AG09319 (cell line): ENCODE measurements at regions not wholly inside any gene's neighbourhood (a gene's known extent, or its start where the extent isn't known, plus 50 kb on each side); places are given as distances from the start of the nearest gene placed in this dataset.

Experiments
- DNase-seq: peaks from one replicate; pipeline ENCODE4 v3.0.0-alpha.2; 2010; ENCODE audit warnings: low read depth; ENCODE audit errors: extremely low read depth
- TF ChIP-seq, protein P1 (sequence below): IDR thresholded peaks from 2 replicates; pipeline ENCODE4 v1.5.1; 2011; ENCODE audit warnings: low read depth, mild to moderate bottlenecking, inconsistent platforms, low read length, moderate library complexity

DNA sequence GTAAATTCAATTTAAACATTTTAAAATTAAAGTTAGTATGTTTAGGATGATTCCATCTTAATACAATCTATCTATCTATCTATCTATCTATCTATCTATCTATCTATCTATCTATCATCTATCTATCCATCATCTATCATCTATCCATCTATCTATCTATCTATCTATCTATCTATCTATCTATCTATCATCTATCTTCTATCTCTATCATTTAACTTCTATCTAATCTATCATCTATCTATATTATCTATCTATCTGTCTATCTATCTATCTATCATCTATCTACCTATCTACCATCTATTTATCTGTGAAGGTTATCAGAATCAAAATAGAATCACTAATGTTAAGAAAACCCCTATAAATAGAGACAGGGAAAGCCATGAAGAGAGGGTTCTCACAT, 78.3 kb downstream of the RAMP3 start:
- TF ChIP-seq, protein P1, sequence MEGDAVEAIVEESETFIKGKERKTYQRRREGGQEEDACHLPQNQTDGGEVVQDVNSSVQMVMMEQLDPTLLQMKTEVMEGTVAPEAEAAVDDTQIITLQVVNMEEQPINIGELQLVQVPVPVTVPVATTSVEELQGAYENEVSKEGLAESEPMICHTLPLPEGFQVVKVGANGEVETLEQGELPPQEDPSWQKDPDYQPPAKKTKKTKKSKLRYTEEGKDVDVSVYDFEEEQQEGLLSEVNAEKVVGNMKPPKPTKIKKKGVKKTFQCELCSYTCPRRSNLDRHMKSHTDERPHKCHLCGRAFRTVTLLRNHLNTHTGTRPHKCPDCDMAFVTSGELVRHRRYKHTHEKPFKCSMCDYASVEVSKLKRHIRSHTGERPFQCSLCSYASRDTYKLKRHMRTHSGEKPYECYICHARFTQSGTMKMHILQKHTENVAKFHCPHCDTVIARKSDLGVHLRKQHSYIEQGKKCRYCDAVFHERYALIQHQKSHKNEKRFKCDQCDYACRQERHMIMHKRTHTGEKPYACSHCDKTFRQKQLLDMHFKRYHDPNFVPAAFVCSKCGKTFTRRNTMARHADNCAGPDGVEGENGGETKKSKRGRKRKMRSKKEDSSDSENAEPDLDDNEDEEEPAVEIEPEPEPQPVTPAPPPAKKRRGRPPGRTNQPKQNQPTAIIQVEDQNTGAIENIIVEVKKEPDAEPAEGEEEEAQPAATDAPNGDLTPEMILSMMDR, result no peak

DNA sequence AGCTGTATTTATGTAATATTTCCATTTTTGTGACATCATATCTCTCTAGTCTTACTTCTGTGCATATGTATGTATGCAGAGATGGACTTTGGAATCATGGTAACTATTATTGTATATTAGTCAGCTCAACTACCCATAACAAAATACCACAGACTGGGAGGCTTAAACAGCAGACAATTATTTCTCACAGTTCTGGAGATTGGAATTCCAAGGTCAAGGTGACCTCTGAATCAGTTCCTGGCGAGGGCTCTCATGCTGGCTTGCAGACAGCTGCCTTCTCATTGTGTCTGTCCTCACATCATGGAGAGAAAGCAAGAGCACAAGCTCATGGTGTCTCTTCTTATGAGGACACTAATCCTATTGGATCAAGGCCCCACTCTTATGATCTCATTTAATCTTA, 79.1 kb downstream of the RAMP3 start:
- TF ChIP-seq, protein P1, result no peak
- DNase-seq, result no peak

More for the DNA sequence above, 78.3 kb downstream of the RAMP3 start:
- no peak for DNase-seq

DNA sequence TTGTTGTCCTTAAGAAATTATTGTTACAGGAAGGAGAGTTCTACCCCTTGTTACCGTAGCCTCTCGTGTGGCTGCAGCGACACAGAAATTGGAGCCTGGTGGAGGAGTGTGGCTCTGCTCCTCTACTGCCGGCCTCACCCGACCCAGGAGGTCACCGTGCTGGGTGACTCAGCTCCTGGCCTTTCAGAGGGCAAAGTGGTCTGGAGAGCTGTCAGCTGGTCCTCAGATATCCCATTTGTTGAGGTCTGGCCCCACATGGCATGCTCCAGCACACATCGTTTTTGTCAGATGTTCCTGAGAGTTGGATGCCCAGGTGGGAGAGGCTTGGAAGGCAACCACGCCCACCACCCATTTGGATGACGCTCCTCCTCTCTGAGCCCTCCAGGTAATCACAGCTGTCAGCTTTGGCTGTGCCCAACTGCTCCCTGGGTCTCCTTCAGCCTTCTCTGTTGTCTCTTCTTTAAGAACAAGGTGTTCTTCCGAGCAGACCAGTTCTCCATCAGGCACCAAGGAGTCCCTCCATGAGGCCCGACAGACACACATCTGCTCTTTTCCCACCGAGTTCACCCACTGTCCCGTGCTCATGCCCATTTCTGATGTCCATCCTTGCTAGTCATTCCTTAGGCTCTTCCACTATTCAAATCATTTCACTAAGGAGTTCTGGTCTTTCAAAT, 80.3 kb downstream of the RAMP3 start:
- DNase-seq, result no peak
- TF ChIP-seq, protein P1, result no peak

DNA sequence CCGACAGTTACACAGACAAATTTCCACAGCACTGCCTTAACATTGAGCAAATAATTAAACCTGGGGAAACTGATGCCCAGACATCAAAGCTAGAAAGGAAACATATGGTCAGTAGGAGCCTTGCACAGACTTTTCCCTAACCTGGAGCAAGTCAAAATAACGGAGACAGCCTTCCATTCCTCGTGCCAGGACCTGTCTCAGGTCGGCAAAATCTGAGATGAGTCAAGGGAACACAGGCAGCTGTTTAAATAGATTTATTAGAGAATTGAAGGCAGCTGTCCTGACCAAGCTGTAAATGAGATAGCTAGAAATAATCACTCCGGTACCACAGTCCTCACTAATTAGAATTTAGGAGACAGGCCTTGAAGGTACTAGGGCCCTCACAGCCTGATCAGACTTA, 81.2 kb downstream of the RAMP3 start:
- DNase-seq, result no peak

DNA sequence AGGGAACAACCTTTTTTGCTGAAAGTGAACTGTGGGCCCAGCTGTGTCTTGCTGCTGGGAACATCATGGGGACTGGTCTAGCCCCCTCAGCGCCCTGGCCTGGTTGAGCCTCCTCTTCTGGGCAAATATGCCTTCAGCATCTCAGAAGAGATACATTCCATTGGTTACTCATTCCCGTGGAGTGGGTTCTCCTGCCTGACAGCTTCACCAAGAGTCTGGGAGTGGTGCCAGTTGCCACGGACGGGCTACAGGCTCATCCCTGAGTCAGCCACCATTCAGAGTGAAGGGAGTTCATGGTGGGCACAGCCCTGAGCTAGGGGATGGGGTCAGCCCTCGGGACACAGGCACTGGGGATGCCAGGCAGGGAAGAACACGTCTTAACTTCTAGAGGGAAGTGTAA, 81.9 kb downstream of the RAMP3 start:
- DNase-seq, result peak; percentile 10
- TF ChIP-seq, protein P1, result no peak

More for the DNA sequence above, 81.2 kb downstream of the RAMP3 start:
- TF ChIP-seq, protein P1, result no peak

DNA sequence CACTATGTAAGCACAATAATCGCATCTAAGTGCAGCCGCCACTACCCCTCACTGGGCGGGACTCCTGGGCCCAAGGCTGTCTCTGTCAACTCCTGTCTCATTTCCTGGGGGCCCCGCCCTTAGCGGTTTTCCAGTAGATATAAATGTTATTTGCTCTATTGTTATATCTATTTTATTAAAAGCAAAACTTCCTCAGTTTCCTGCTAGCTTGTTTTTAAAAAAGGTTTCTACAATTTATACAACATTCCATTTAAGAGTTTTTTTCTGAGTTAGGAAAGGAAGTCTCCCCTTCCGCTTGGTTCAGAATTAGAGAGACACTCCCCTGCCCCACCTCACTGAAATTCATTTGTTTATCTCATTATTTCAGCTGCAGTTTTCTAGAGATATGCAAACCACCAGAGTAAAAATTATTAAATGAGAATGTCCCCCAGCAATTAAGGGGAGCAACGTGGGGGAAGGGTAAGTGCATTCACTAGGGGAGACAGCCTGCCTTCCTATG, 82.7 kb downstream of the RAMP3 start:
- TF ChIP-seq, protein P1, result no peak
- DNase-seq, result no peak

DNA sequence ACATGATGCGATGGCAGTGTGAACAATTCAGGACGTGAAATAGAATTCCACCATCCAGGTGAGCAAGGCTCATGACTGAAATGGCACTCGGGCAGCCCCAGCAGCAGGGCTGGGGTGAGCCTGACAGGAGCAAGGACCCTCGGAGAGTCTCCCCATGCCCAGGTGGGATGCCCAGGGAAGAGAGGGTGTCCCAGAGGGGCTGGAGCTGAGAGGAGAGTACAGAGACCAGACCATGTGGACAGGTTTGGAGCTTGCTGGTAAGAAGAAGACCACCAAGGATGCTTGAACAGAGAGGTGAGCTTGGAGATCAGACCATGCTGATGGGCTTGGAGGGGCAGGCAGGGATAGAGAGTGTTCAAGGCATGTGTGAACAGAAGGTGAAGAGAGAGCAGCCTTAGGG, 83.3 kb downstream of the RAMP3 start:
- DNase-seq, result no peak
- TF ChIP-seq, protein P1, result no peak
